ENCODE measurements at regions not wholly inside any gene's neighbourhood (a gene's known extent, or its start where the extent isn't known, plus 50 kb on each side); places are given as distances from the start of the nearest gene placed in this dataset.
"Not testable (repeated sequence)": the region's sequence is repeated elsewhere in the genome, so short reads cannot be mapped to it uniquely, and the experiment has no call there.

DNA sequence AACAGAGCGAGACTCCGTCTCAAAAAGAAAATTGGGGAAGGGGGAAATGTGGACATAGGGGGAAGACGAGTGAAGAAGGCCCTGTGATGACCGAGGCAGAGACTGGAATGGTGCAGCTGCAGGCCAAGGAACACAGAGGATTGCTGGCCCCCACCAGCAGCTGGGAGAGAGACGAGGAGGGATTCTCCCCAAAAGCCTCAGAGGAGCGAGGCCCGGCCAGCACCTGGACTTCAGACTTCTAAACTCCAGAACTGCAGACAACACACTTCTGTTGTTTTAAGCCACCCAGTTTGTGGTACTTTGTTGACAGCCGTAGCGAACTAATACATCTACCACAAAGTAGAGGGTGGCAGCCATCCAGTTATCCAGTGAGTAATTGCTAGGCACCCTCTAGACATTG is 124.6 kb downstream of the ATPSCKMT start:
- DNase-seq = no peak

GRCh38 chr5:10124287-10124686 is 125.4 kb downstream of the ATPSCKMT start:
- peak; percentile 58 for DNase-seq

DNA sequence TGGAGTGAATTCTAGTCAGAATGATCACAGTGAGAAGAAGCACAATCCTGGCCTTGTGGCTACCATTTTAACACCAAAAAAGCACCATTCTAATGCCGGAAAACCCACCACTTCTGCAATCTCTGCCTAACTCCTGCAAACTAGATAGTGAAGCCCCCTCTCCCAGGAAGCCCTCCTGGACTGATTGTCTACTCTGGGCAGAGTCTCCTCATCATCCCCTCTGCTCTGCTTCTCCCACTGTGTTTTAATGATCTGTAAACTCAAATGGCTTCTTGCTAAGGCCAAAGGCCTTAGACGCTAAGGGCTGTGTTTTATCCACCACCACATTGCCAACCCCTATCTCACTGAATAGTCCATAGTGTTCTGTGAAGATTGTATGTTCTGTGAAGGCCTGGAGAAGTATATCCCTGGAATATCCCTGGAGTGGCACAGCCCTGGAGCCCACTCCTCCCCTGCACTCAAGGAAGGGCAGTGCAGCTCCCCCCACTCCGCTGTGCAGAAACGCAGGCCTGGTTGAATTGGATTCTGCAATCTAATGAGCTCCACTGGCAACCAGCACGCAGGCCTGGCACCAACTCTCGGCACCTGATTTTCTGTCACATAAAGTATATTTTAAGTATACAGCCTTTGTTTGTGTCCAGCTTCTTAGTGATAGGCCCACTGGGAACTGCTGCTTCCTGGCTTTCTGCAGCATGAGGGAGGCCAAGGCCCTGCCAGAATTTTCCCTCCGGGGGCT is 126.3 kb downstream of the ATPSCKMT start:
- DNase-seq = no peak

- DNase-seq = no peak
Measured at GRCh38 chr5:10122076-10122726, 127.5 kb downstream of the ATPSCKMT start.

- no peak for DNase-seq
Measured at GRCh38 chr5:10120934-10121333, 128.8 kb downstream of the ATPSCKMT start.

DNA sequence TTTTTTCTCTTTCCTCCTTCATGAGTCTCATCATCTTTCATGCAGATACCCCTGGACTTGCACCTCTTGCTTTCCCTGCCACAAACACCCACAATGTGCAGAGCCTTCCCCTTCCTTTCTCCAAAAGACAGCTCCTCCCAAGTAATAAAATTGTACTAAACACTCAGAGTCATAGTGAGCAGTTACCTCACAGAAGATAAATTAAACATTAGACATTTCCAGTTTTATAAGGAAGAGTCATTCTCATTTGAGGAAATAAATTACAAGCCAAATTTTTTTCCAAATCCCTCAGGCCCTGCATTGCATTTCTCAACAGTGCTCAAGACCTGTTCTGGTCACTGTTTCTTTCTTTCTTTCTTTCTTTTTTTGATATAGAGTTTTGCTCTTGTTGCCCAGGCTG is 131.5 kb downstream of the ATPSCKMT start:
- DNase-seq = no peak

GRCh38 chr5:10116594-10116993 is 133.1 kb downstream of the ATPSCKMT start:
- no peak for DNase-seq

- DNase-seq = no peak
Measured at GRCh38 chr5:10115669-10116068, 134.0 kb downstream of the ATPSCKMT start.

- DNase-seq = peak; percentile 32
Measured at GRCh38 chr5:10111571-10111970, 138.1 kb downstream of the ATPSCKMT start.

GRCh38 chr5:10110228-10110627 is 139.5 kb downstream of the ATPSCKMT start:
- no peak for DNase-seq

DNA sequence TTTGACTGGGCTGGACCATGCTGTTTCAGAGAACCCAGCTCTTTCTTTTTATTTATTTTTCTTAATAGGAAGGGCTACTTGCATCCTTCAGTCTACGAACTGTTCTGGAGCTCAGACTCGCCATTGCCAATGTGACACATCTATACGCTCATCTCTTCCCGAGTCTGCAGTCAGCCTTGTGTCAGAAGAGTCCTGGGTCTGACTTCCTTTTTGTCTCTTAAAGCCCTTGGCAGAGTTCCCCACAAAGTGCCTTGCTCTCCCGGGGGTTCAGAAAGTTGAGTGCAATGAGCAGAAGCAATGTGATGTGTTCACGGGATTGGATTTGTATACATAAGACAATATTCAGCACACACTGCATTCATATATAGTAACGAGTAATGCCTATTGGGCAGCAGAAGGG is 140.4 kb downstream of the ATPSCKMT start:
- DNase-seq = no peak

- DNase-seq = no peak
Measured at GRCh38 chr5:10106806-10107205, 142.9 kb downstream of the ATPSCKMT start.

DNA sequence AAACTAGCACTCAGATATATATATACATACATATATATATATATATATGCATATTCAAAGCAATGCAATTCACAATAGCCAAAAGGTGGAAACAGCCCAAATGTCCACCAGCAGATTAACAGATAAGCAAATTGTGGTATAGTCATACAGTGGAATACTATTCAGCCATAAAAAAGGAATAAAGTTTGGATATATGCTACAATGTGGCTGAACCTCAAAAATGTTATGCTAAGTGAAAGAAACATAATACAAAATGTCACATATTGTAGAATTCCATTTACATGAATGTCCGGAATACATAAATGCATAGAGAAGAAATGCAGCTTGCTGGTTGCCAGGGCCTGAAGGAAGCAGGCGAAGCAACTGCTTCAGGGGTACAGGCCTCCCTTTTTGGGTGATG is 143.4 kb downstream of the ATPSCKMT start:
- no peak for DNase-seq

GRCh38 chr5:10102706-10103497 is 146.8 kb downstream of the ATPSCKMT start:
- DNase-seq = no peak

DNA sequence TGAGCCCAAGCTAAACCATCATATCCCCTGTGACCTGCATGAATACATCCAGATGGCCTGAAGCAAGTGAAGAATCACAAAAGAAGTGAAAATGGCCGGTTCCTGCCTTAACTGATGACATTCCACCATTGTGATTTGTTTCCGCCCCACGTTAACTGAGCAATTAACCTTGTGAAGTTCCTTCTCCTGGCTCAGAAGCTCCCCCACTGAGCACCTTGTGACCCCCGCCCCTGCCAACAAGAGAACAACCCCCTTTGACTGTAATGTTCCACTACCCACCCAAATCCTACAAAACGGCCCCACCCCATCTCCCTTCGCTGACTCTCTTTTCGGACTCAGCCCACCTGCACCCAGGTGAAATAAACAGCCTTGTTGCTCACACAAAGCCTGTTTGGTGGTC is 147.5 kb downstream of the ATPSCKMT start:
- DNase-seq = not testable (repeated sequence)

GRCh38 chr5:10099548-10099947 is 150.1 kb downstream of the ATPSCKMT start:
- DNase-seq = no peak

DNA sequence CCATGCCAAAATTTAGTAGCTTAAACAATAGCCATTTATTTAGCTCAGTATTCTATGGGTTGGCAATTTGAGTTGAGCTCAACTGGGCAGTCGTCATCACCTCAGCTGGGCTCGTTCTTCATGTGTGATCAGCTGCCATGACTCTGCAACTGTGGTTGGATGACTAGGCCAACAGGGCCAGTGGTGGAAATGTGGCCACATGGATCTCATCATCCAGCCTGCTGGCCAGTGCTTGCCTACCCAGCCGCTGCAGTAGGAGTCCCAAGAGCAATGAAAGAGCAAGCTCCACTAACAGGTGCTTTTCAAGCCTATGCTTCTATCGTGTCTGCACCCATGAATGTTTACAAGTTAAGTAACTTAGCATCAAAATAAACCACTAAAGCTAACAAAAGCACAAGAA is 158.0 kb downstream of the ATPSCKMT start:
- DNase-seq = no peak

- no peak for DNase-seq
Measured at GRCh38 chr5:10090074-10090473, 159.6 kb downstream of the ATPSCKMT start.

DNA sequence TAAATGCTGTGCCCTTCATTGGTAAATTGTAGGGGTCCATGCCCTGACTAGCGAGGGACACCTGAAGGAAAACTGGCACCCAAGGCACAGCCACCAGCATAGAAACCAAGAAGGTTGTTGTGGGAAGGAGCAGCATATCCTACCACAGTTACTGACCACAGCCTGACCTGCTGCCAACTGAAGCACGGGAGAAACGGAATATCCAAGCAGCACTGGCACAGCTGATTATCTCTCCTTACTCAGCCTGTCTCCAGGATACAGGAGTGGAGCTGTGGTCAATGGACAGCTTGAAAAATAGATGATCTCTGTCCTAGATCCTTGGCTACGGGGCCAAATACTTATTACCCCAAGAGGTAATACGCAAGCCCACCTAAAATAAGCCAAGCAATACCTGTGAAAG is 164.5 kb downstream of the ATPSCKMT start:
- DNase-seq = no peak

GRCh38 chr5:10081584-10081983 is 168.1 kb downstream of the ATPSCKMT start:
- no peak for DNase-seq

DNA sequence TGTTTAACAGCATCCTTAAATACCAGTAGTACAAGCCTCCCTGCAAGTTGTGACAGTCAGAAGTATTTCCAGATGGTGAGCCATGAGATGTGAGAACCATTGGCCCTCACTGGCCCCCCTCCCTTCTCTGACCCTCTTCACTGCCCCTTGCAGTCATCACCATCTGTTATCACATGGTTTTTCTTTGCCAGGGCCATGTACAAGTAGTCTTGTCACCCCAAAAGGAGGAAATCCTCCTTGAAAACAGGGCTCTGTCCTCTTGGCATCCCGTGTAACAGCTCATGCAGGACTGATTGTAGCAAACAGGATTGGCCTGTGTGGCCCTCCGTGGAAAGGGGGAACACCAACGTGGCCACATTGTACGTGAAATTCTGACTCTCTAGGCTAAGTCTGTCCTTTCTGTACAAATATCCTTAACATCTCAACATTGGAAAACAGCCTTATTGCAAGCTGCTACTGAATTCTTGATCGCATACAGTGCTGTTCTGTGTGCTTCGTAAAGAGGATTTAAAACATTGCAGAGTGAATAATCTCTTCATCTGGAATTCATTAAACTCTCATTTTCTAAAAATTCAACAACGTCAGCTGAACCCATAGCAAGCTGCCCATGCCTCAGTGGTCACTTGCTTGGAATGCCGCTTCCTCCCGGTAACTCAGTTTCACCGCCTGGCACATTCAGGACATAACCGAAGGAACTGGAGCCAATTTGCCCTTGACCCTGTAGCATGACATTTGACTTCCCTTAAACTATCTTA is 171.7 kb downstream of the ATPSCKMT start:
- DNase-seq = peak; percentile 23

- DNase-seq = no peak
Measured at GRCh38 chr5:10073441-10074104, 176.1 kb downstream of the ATPSCKMT start.

Data from hindlimb muscle (tissue), 1 donor.